GM19351 (cell line): ENCODE measurements at regions not wholly inside any gene's neighbourhood (a gene's known extent, or its start where the extent isn't known, plus 50 kb on each side); places are given as distances from the start of the nearest gene placed in this dataset.
A peak's percentile ranks its signal among the peaks of the same experiment; 100 is the strongest.

Experiments
- ATAC-seq: cut with Tn5 transposase; IDR thresholded peaks from one replicate; pipeline ENCODE4 v1.9.1; 2021; ENCODE audit warnings: mild to moderate bottlenecking, moderate library complexity; ENCODE audit not compliant: unreplicated experiment

- ATAC-seq: no peak
Observed at GRCh38 chr7:41027428-41028115, 675.3 kb downstream of the INHBA start.

DNA sequence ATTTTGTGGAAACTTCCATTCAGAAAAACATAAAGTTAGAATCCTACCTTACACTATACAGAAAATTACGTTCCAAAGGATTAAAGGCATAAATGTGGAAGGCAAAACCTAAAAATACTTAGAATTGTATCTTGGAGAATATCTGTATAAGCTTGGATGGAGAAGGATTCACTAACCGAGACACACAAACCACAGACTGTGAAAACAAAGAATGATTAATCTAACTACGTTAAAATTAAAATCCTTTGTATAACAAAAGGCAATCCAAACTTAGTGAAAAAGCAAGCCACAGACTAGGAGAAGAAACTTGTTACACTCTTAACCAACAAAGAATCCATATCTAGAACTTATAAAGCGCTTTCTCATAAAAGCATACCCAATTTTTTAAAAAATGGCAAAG lies 678.8 kb downstream of the INHBA start:
- ATAC-seq: no peak

- ATAC-seq: no peak
Observed at GRCh38 chr7:41020056-41020455, 682.8 kb downstream of the INHBA start.

DNA sequence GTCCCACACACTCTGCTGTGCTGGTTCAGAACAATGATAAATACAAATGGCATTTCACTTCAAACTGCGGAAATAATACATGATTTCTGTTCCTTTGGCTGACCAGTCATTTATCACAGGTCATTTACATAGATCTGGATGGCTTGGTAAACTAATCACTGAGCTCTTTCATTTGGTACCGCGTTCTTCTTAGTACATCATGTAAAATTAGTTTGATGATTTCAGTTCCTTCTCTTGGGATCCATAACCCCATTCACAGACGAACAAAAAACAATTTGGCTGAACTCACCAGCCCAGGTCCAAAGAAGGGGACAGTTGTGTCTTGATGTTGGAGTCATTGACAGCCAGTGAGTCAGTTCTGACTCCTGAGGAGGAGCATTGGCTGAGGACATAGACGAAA lies 689.8 kb downstream of the INHBA start:
- peak; percentile 73 for ATAC-seq

DNA sequence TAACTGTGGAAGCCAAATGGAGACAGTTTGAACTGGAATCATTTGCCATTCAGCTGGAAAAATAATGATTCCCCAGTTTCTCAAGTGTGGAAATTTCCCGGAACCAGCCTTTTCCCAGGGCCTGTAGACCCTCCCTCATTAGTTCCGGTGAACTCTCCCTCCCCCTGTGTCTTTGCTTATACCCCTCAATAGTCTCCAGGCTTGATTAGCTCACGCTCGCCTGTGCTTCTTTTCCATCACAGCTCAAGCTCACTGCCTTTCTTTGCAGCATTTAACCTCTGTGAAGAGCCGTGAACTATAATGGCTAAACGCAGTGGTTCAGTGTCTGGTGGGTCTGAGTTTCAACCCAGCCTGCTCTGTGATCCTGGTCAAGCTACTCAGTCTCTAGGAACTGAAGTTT lies 690.8 kb downstream of the INHBA start:
- no peak for ATAC-seq

- no peak for ATAC-seq
Observed at GRCh38 chr7:41010967-41011366, 691.9 kb downstream of the INHBA start.

- ATAC-seq: no peak
Observed at GRCh38 chr7:41010418-41010817, 692.5 kb downstream of the INHBA start.

GRCh38 chr7:41007811-41008210 lies 695.1 kb downstream of the INHBA start:
- ATAC-seq: no peak

DNA sequence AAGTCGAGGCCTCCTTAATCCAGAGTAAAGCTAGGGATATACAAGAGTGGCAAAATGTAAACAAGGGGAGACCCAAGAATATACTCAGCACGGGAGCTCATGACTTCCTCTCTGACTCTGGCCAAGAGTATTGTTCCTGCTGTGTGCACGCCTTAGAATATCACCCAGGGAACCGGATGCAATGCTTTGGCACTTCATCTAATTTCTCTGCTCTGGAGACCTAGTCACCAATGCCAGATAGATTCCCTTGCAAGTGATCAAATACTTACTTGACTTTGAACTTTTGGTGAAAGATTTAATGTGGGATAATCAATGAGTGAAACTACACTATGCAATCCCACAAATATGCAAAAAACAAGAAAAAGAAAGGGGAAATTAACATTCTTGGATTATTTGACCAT lies 695.5 kb downstream of the INHBA start:
- ATAC-seq: no peak

DNA sequence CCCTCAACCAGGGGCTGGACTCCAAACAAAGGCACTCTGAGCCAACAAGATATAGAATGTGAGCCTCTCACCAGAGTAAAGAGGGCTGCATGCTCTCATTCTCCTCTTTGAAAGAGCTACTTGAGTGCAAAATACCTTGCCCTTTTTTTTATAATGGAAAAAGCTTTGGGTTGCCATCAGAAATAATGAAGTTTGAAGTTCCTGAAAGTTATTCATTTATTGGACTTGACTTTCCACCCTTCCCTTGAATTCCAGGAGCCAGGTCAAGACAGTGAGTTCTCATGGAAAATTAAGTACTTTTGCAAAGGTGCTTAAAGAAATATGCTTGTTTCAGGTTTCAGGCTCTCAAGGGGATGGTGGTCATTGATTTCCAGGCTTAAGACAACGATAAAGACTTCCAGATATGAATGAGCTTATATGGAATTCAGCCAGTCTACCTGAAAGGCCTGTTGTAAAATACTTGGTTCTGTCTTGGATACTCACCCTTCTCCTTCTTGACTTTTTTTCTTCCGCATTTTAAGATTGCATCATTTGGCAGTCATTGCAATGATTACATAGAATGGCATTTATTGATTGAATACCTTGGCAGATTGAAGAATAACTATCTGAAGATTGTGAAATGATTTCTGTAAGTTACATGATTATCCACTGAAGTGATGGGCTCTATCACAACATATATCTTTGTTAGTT lies 696.4 kb downstream of the INHBA start:
- ATAC-seq: no peak

GRCh38 chr7:41005374-41005901 lies 697.5 kb downstream of the INHBA start:
- no peak for ATAC-seq

- no peak for ATAC-seq
Observed at GRCh38 chr7:41003977-41004376, 698.9 kb downstream of the INHBA start.

GRCh38 chr7:41003611-41003940 lies 699.3 kb downstream of the INHBA start:
- no peak for ATAC-seq

DNA sequence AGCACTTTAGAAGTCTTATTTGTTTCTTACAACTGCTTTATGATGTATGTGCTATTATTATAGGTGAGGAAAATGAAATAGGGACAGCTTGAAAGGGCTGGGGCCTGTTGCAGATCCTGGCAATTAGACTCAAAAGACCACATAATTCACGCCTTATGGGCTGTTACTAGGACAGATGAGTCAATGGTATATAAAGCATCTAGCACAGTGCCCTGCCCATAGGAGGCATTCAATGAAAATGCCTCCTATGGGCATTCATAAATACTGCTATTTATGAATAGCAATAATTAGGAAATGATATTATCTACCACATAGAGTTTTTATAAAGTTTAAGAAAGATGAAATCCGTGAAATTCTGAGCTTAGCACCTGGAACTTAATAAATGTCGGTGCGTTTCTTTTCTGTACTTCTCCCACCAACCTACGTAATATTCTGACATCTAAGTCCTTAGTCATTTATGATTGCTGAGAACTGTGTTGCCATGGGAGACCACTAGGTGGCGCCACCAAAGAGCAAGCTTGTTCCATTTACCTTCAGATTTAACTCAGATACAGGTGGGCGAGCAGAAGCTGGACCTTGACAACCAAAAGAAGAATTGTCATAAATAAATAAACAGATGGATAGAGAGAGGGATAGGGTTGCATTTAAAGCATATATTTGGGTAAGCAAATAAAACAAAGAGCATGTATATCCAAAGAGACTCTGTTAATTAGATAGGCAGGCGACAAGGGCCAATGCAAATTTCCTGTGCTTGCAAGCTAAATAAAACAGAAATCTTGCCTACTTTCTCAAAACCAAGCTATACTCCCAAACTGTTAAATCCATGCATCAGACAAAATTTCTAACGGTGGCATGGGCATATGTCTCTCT lies 699.9 kb downstream of the INHBA start:
- peak; percentile 84 for ATAC-seq

DNA sequence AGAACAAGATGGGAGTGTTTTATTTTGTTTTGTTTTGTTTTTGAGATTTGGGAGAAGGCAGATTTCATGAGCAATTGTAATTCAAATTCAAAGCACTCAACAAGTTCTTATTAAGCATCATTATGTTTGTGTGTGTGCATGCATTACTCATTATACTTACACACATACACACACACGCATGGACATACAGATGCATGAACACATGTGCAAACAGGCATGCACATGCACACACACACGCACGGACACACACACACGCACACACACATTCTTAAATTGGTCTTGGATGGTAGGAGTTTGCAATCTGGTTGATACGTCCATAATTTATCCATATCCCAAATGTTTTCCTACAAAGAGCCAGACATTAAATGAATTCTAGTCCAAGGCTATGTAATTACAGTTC lies 702.8 kb downstream of the INHBA start:
- no peak for ATAC-seq

DNA sequence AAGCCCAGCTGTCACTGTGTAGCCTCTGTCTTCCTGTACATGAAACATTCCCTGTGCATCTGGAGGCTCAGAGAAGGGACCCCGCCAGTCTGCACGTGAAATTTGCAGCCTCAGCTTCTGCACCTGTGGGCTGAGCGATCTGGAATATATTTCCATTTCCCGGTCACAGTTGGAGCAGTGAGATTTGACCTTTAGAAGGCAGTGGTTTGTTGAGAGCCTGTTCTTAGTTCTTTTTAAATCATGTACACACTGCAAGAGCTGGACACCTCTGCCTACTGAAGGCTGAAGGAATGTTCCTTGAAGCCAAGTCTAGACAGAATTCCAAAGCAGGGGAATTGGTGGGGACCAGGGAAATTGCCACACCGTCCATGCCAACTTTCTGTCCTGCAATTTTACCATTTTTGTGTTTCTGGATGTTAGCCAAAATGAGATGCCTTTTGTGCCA lies 706.6 kb downstream of the INHBA start:
- ATAC-seq: no peak

GRCh38 chr7:40990841-40991240 lies 712.0 kb downstream of the INHBA start:
- no peak for ATAC-seq

GRCh38 chr7:40987571-40987970 lies 715.3 kb downstream of the INHBA start:
- no peak for ATAC-seq

DNA sequence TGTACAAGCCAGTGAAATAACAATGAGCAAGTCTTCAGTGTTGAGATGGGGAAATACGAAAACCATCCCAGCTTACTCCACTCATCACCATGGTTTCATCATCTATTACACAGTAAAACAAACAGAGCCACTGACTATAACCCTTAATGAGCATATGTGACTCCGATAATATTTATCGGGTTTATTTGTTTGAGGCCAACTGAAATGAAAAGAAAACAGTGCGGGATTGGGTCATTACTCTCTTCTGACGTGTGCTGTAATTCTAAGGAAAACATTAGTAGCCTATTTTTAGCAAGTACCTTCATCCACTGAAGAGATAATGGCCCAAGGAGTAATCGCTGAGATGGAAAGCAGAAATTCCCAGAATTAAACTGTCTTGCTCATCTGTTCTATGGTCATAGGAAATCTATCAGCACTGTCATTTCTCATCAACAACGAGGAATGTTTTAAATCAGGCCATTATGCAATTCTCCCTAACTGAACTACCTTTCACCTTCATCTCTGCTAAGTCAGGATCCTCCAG lies 716.5 kb downstream of the INHBA start:
- ATAC-seq: no peak

- no peak for ATAC-seq
Observed at GRCh38 chr7:40983111-40983510, 719.8 kb downstream of the INHBA start.

- no peak for ATAC-seq
Observed at GRCh38 chr7:40979296-40979695, 723.6 kb downstream of the INHBA start.
